ENCODE measurements at regions not wholly inside any gene's neighbourhood (a gene's known extent, or its start where the extent isn't known, plus 50 kb on each side); places are given as distances from the start of the nearest gene placed in this dataset.
A peak's percentile ranks its signal among the peaks of the same experiment; 100 is the strongest.

DNA sequence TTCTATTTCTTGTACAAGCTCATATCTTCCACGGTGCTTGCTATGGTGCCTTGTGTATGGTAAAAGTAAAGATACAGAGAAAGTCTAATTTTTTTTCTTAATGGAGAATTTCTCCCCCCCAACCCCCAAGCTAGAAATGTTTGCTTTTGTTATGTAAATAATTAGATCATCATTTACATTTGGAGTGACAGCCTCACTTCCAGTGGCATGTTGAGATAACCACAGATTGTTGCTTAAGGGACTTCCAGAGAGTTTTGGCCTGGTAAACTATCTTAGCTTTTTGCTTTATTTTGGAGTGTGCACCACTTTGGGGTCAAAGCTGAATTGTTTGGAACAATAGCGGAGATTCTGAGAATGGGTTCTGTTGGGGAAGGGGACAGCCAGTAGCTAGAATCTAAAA is 129.7 kb downstream of the ZNF365 start:
- WGBS (ENCODE audit: insufficient coverage), result 88% methylated on average over 1 of the region's 2 CpGs
- Mint-ChIP-seq H3K4me1 (peaks cover 19% of the 10 kb centered on the region), H3K4me3 (no peak overlapping the region), H3K9me3 (ENCODE audit: insufficient read depth) (peaks cover 2% of the 10 kb centered on the region), H3K27me3 (no peaks in the 10 kb centered on the region), H3K27ac (no peak overlapping the region)
- POLR2A ChIA-PET, result no interaction called here
- no peak overlapping the region for H2AFZ ChIP-seq (ENCODE audit: insufficient read depth, low read depth, low read length, poor library complexity, severe bottlenecking)
- intact Hi-C loops (cut with micrococcal nuclease), result no loop called here
- CTCF ChIA-PET, result interaction anchor here (1.1 to 6.2 kb wide), 4 partner anchors 10 to 107 kb away, joined by 4 to 40 read pairs (median 5); no protein-coding TSS in a partner anchor
- no peaks in the 10 kb centered on the region for H3K9me3 ChIP-seq (ENCODE audit: control extremely low read depth in 1 of 3, control insufficient read depth in 2 of 3, insufficient read depth in 1 of 3, low read length in 2 of 3)
- TF ChIP-seq EZH2 (IDR thresholded peaks at IDR 0.05; ENCODE audit: borderline replicate concordance, insufficient read depth, low read depth, low read length, poor library complexity, severe bottlenecking), result no peak
- TF ChIP-seq, protein P1, sequence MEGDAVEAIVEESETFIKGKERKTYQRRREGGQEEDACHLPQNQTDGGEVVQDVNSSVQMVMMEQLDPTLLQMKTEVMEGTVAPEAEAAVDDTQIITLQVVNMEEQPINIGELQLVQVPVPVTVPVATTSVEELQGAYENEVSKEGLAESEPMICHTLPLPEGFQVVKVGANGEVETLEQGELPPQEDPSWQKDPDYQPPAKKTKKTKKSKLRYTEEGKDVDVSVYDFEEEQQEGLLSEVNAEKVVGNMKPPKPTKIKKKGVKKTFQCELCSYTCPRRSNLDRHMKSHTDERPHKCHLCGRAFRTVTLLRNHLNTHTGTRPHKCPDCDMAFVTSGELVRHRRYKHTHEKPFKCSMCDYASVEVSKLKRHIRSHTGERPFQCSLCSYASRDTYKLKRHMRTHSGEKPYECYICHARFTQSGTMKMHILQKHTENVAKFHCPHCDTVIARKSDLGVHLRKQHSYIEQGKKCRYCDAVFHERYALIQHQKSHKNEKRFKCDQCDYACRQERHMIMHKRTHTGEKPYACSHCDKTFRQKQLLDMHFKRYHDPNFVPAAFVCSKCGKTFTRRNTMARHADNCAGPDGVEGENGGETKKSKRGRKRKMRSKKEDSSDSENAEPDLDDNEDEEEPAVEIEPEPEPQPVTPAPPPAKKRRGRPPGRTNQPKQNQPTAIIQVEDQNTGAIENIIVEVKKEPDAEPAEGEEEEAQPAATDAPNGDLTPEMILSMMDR (IDR thresholded peaks at IDR 0.05), result no peak
- no peak overlapping the region for H3K9ac ChIP-seq (ENCODE audit: low read length)
- no peak overlapping the region for H3K27ac ChIP-seq (ENCODE audit: low read length in 2 of 2)
- H3K4me2 ChIP-seq (replicated peaks; ENCODE audit: low read depth, low read length, poor library complexity, severe bottlenecking), result no peak overlapping the region
- no peaks in the 10 kb centered on the region for H3K27me3 ChIP-seq (replicated peaks in 1 of 4; ENCODE audit: control extremely low read depth in 1 of 4, control insufficient read depth in 3 of 4, insufficient read depth in 4 of 4, low read length in 3 of 4)
- no peak for DNase-seq
- H3K4me1 ChIP-seq (ENCODE audit: control insufficient read depth in 2 of 2, insufficient read depth in 2 of 2, low read length in 2 of 2), result peaks cover 6 to 7% of the 10 kb centered on the region in 2 donors
- no peaks in the 10 kb centered on the region for H4K20me1 ChIP-seq (ENCODE audit: control insufficient read depth, insufficient read depth, low read length, poor library complexity, severe bottlenecking)
- no peak overlapping the region for H3K4me3 ChIP-seq (ENCODE audit: control extremely low read depth in 1 of 5, extremely low read depth in 1 of 5, insufficient read depth in 1 of 5, low read depth in 2 of 5, low read length in 4 of 5)
- no peaks in the 10 kb centered on the region for H3K79me2 ChIP-seq (ENCODE audit: control insufficient read depth, insufficient read depth, low read length)
- no peak for ATAC-seq (ENCODE audit: low read depth)
- H3K36me3 ChIP-seq (replicated peaks in 1 of 2; ENCODE audit: control extremely low read depth in 1 of 2, control insufficient read depth in 1 of 2, extremely low read depth in 1 of 2, insufficient read depth in 2 of 2, low read length in 1 of 2), result no peaks in the 10 kb centered on the region

DNA sequence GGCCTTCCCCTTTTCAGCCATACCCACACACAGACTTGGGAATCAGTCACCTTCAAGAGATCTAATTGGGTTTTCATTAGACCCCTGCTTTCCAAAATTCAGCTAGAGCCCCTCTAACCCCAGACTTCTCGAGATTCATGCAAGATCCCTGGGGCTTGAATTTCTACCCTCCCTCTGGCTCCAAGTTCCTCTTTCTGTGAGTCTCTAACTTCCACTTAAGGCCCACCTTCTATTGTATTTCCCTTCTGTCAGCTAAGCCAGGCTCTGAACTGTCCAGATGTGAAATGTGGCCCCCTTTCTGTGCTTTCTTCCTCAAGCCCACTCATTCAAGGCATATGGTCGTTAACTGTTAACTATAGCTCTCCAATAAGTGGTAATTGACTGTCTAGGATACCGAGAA is 132.2 kb downstream of the ZNF365 start:
- no peaks in the 10 kb centered on the region for H3K27me3 ChIP-seq (replicated peaks in 1 of 4; ENCODE audit: control extremely low read depth in 1 of 4, control insufficient read depth in 3 of 4, insufficient read depth in 4 of 4, low read length in 3 of 4)
- peaks cover 2% of the 10 kb centered on the region for H3K9me3 Mint-ChIP-seq (ENCODE audit: insufficient read depth)
- H3K27ac Mint-ChIP-seq, result peak overlapping the region; percentile 69
- no peak overlapping the region for H3K9ac ChIP-seq (ENCODE audit: low read length)
- peaks cover 19% of the 10 kb centered on the region for H3K4me1 Mint-ChIP-seq
- H3K27me3 Mint-ChIP-seq, result no peaks in the 10 kb centered on the region
- H3K4me2 ChIP-seq (replicated peaks; ENCODE audit: low read depth, low read length, poor library complexity, severe bottlenecking), result no peak overlapping the region
- DNase-seq (peak; percentile 51), ATAC-seq (ENCODE audit: low read depth) (peak; percentile 58)
- H3K4me1 ChIP-seq (ENCODE audit: control insufficient read depth in 2 of 2, insufficient read depth in 2 of 2, low read length in 2 of 2), result peaks cover 6 to 7% of the 10 kb centered on the region in 2 donors
- H2AFZ ChIP-seq (ENCODE audit: insufficient read depth, low read depth, low read length, poor library complexity, severe bottlenecking), result no peak overlapping the region
- ChIA-PET CTCF (interaction anchor here (0.8 to 6.2 kb wide), 5 partner anchors 11 to 577 kb away, joined by 3 to 40 read pairs (median 4); no protein-coding TSS in a partner anchor), POLR2A (no interaction called here)
- no peak overlapping the region for H3K4me3 ChIP-seq (ENCODE audit: control extremely low read depth in 1 of 5, extremely low read depth in 1 of 5, insufficient read depth in 1 of 5, low read depth in 2 of 5, low read length in 4 of 5)
- no peaks in the 10 kb centered on the region for H4K20me1 ChIP-seq (ENCODE audit: control insufficient read depth, insufficient read depth, low read length, poor library complexity, severe bottlenecking)
- no peaks in the 10 kb centered on the region for H3K36me3 ChIP-seq (replicated peaks in 1 of 2; ENCODE audit: control extremely low read depth in 1 of 2, control insufficient read depth in 1 of 2, extremely low read depth in 1 of 2, insufficient read depth in 2 of 2, low read length in 1 of 2)
- intact Hi-C loops (cut with micrococcal nuclease), result loop anchor here (2.0 to 5.0 kb wide), 2 partner anchors 20 to 49 kb away; no protein-coding TSS in a partner anchor
- no peak overlapping the region for H3K4me3 Mint-ChIP-seq
- TF ChIP-seq, protein P1 (IDR thresholded peaks at IDR 0.05), result no peak
- no peak for TF ChIP-seq EZH2 (IDR thresholded peaks at IDR 0.05; ENCODE audit: borderline replicate concordance, insufficient read depth, low read depth, low read length, poor library complexity, severe bottlenecking)
- 0% methylated on average over 1 of the region's 3 CpGs for WGBS (ENCODE audit: insufficient coverage)
- H3K79me2 ChIP-seq (ENCODE audit: control insufficient read depth, insufficient read depth, low read length), result no peaks in the 10 kb centered on the region
- no peak overlapping the region for H3K27ac ChIP-seq (ENCODE audit: low read length in 2 of 2)
- H3K9me3 ChIP-seq (ENCODE audit: control extremely low read depth in 1 of 3, control insufficient read depth in 2 of 3, insufficient read depth in 1 of 3, low read length in 2 of 3), result no peaks in the 10 kb centered on the region
